GM19351 (cell line): ENCODE measurements at regions not wholly inside any gene's neighbourhood (a gene's known extent, or its start where the extent isn't known, plus 50 kb on each side); places are given as distances from the start of the nearest gene placed in this dataset.
"Not testable (repeated sequence)": the region's sequence is repeated elsewhere in the genome, so short reads cannot be mapped to it uniquely, and the experiment has no call there.

Experiments
- ATAC-seq: cut with Tn5 transposase; IDR thresholded peaks from one replicate; pipeline ENCODE4 v1.9.1; 2021; ENCODE audit warnings: mild to moderate bottlenecking, moderate library complexity; ENCODE audit not compliant: unreplicated experiment

GRCh38 chr4:179352221-179352620 lies 1910.0 kb upstream of the AGA start:
- no peak for ATAC-seq

- no peak for ATAC-seq
These were observed 1911.5 kb upstream of the AGA start for GRCh38 chr4:179353786-179354185.

GRCh38 chr4:179361978-179362486 lies 1919.8 kb upstream of the AGA start:
- no peak for ATAC-seq

GRCh38 chr4:179365932-179366331 lies 1923.7 kb upstream of the AGA start:
- ATAC-seq = not testable (repeated sequence)

GRCh38 chr4:179372242-179372641 lies 1930.0 kb upstream of the AGA start:
- ATAC-seq = no peak

- ATAC-seq = no peak
These were observed 1930.5 kb upstream of the AGA start for GRCh38 chr4:179372746-179373145.

GRCh38 chr4:179378847-179379246 lies 1936.6 kb upstream of the AGA start:
- not testable (repeated sequence) for ATAC-seq

GRCh38 chr4:179392787-179393186 lies 1950.5 kb upstream of the AGA start:
- ATAC-seq = no peak

- no peak for ATAC-seq
These were observed 1956.2 kb upstream of the AGA start for GRCh38 chr4:179398414-179398813.

- ATAC-seq = no peak
These were observed 1957.0 kb upstream of the AGA start for GRCh38 chr4:179399054-179399782.

- no peak for ATAC-seq
These were observed 1973.0 kb upstream of the AGA start for GRCh38 chr4:179415037-179415846.

GRCh38 chr4:179415847-179416223 lies 1973.6 kb upstream of the AGA start:
- no peak for ATAC-seq

- no peak for ATAC-seq
These were observed 1975.1 kb upstream of the AGA start for GRCh38 chr4:179417357-179417756.

- no peak for ATAC-seq
These were observed 1995.7 kb upstream of the AGA start for GRCh38 chr4:179437962-179438361.

GRCh38 chr4:179441596-179441995 lies 1999.4 kb upstream of the AGA start:
- ATAC-seq = no peak

GRCh38 chr4:179447308-179447707 lies 2005.1 kb upstream of the AGA start:
- no peak for ATAC-seq

GRCh38 chr4:179465131-179465797 lies 2023.0 kb upstream of the AGA start:
- no peak for ATAC-seq

- ATAC-seq = no peak
These were observed 2025.6 kb upstream of the AGA start for GRCh38 chr4:179467878-179468277.

GRCh38 chr4:179472164-179472563 lies 2029.9 kb upstream of the AGA start:
- no peak for ATAC-seq

GRCh38 chr4:179478608-179479007 lies 2036.4 kb upstream of the AGA start:
- no peak for ATAC-seq

GRCh38 chr4:179485781-179486180 lies 2043.5 kb upstream of the AGA start:
- no peak for ATAC-seq
